WTC11 (cell line): ENCODE measurements at regions not wholly inside any gene's neighbourhood (a gene's known extent, or its start where the extent isn't known, plus 50 kb on each side); places are given as distances from the start of the nearest gene placed in this dataset.

ENCODE experiments used
- KAT7 ChIP-seq: sonication (generic); formaldehyde crosslinking; IDR thresholded peaks from 2 replicates; pipeline ENCODE4 v1.8.1; 2023; ENCODE audit warnings: missing genetic modification reagents, mild to moderate bottlenecking, borderline replicate concordance
- SOX15 ChIP-seq: fragments of 250-450 bp; sonication (Bioruptor Pico); IDR thresholded peaks from 2 replicates; pipeline ENCODE4 v1.9.0; 2021; ENCODE audit warnings: mild to moderate bottlenecking
- USF2 ChIP-seq: sonication (generic); formaldehyde crosslinking; IDR thresholded peaks from 2 replicates; pipeline ENCODE4 v1.8.1; 2023; ENCODE audit warnings: mild to moderate bottlenecking, missing genetic modification reagents, moderate library complexity

GRCh38 chr3:83226751-83227150 is 1465.3 kb upstream of the GBE1 start:
- TF ChIP-seq KAT7 (CRISPR knock-in tag) (no peak), SOX15 (CRISPR knock-in tag) (no peak), USF2 (CRISPR knock-in tag) (no peak)
